Calu3 (cell line): ENCODE measurements at regions not wholly inside any gene's neighbourhood (a gene's known extent, or its start where the extent isn't known, plus 50 kb on each side); places are given as distances from the start of the nearest gene placed in this dataset.

Source experiments
- BruUV-seq: library from RNA; stranded (reverse); fragments of 400-500 nt; replicated peaks from 2 replicates; lab custom pipeline; 2021; lab: Mats Ljungman, UMichigan
- CTCF ChIA-PET: fragments of 300-600 bp; sonication (Branson Sonifier 250); formaldehyde crosslinking; loops from one replicate; lab custom pipeline; 2022; ENCODE audit warnings: antibody characterized with exemption; lab: Charles Lee
- DNase-seq: peaks from one replicate; pipeline ENCODE4 v3.0.0; 2022
- H3K27ac Mint-ChIP-seq: one replicate; pipeline ENCODE4 v1.8.0; 2022; ENCODE audit warnings: mixed read lengths; ENCODE audit not compliant: unreplicated experiment
- H3K27me3 Mint-ChIP-seq: one replicate; pipeline ENCODE4 v1.8.0; 2022; ENCODE audit warnings: mixed read lengths; ENCODE audit not compliant: unreplicated experiment
- H3K36me3 Mint-ChIP-seq: one replicate; pipeline ENCODE4 v1.8.0; 2022; ENCODE audit warnings: mild to moderate bottlenecking, moderate library complexity, mixed read lengths; ENCODE audit not compliant: insufficient read depth, unreplicated experiment
- H3K4me1 Mint-ChIP-seq: one replicate; pipeline ENCODE4 v1.8.0; 2022; ENCODE audit warnings: mild to moderate bottlenecking, low read depth, mixed read lengths; ENCODE audit not compliant: unreplicated experiment
- H3K4me3 Mint-ChIP-seq: one replicate; pipeline ENCODE4 v1.8.0; 2022; ENCODE audit warnings: mild to moderate bottlenecking, low read depth, moderate library complexity, mixed read lengths; ENCODE audit not compliant: unreplicated experiment
- H3K9me3 Mint-ChIP-seq: one replicate; pipeline ENCODE4 v1.8.0; 2022; ENCODE audit warnings: low read depth, mixed read lengths; ENCODE audit not compliant: unreplicated experiment
- CTCF ChIP-seq: fragments of 200-600 bp; IDR thresholded peaks from one replicate; pipeline ENCODE4 v1.8.0; 2022; ENCODE audit warnings: antibody characterized with exemption; ENCODE audit not compliant: unreplicated experiment
- intact Hi-C: fragments of 100-400 bp; cut with micrococcal nuclease; formaldehyde crosslinking; loops from one replicate; pipeline ENCODE4 v1.10.0; 2022; ENCODE audit not compliant: unreplicated experiment

- BruUV-seq, result no TSS peak
- H3K4me1 Mint-ChIP-seq, result no peaks in the 10 kb centered on the region
- CTCF ChIA-PET, result no interaction called here
- H3K36me3 Mint-ChIP-seq, result no peaks in the 10 kb centered on the region
- H3K27ac Mint-ChIP-seq, result no peak overlapping the region
- no peak for DNase-seq
- intact Hi-C loops, result no loop called here
- no peaks in the 10 kb centered on the region for H3K27me3 Mint-ChIP-seq
- no peaks in the 10 kb centered on the region for H3K9me3 Mint-ChIP-seq
- H3K4me3 Mint-ChIP-seq, result no peak overlapping the region
- no peak for TF ChIP-seq CTCF
Measured at GRCh38 chr13:104460554-104460953, 1394.3 kb upstream of the SLC10A2 start.

- Mint-ChIP-seq H3K4me1 (no peaks in the 10 kb centered on the region), H3K9me3 (no peaks in the 10 kb centered on the region), H3K27me3 (no peaks in the 10 kb centered on the region), H3K36me3 (no peaks in the 10 kb centered on the region), H3K27ac (no peak overlapping the region), H3K4me3 (no peak overlapping the region)
- BruUV-seq, result no TSS peak
- no peak for TF ChIP-seq CTCF
- no peak for DNase-seq
- intact Hi-C loops, result no loop called here
- CTCF ChIA-PET, result no interaction called here
Measured at GRCh38 chr13:104450006-104450405, 1383.8 kb upstream of the SLC10A2 start.

GRCh38 chr13:104447348-104447747, 1381.1 kb upstream of the SLC10A2 start:
- no peak overlapping the region for H3K4me3 Mint-ChIP-seq
- no peaks in the 10 kb centered on the region for H3K36me3 Mint-ChIP-seq
- H3K27ac Mint-ChIP-seq, result no peak overlapping the region
- CTCF ChIA-PET, result no interaction called here
- DNase-seq, result no peak
- no peaks in the 10 kb centered on the region for H3K4me1 Mint-ChIP-seq
- H3K9me3 Mint-ChIP-seq, result no peaks in the 10 kb centered on the region
- no peaks in the 10 kb centered on the region for H3K27me3 Mint-ChIP-seq
- BruUV-seq, result no TSS peak
- intact Hi-C loops, result no loop called here
- no peak for TF ChIP-seq CTCF

GRCh38 chr13:104442536-104442935, 1376.3 kb upstream of the SLC10A2 start:
- Mint-ChIP-seq H3K4me1 (no peaks in the 10 kb centered on the region), H3K9me3 (no peaks in the 10 kb centered on the region), H3K4me3 (no peak overlapping the region), H3K36me3 (no peaks in the 10 kb centered on the region), H3K27ac (no peak overlapping the region), H3K27me3 (no peaks in the 10 kb centered on the region)
- intact Hi-C loops, result no loop called here
- no TSS peak for BruUV-seq
- TF ChIP-seq CTCF, result no peak
- no peak for DNase-seq
- CTCF ChIA-PET, result no interaction called here
